HUES64 (cell line): ENCODE measurements at regions not wholly inside any gene's neighbourhood (a gene's known extent, or its start where the extent isn't known, plus 50 kb on each side); places are given as distances from the start of the nearest gene placed in this dataset.

ENCODE experiments used
- H3K27ac ChIP-seq: 2 replicates; pipeline ENCODE4 v1.7.0; 2013; ENCODE audit warnings: low read depth, low read length, inconsistent platforms
- H3K27me3 ChIP-seq: 2 replicates; pipeline ENCODE4 v1.6.1; 2013; ENCODE audit warnings: mild to moderate bottlenecking, low read length; ENCODE audit not compliant: insufficient read depth
- H3K36me3 ChIP-seq: 2 replicates; pipeline ENCODE4 v1.6.1; 2013; ENCODE audit warnings: mild to moderate bottlenecking, low read length; ENCODE audit not compliant: insufficient read depth
- H3K4me1 ChIP-seq: 2 replicates; pipeline ENCODE4 v1.6.1; 2013; ENCODE audit warnings: mild to moderate bottlenecking, low read length, moderate library complexity; ENCODE audit not compliant: insufficient read depth
- H3K4me3 ChIP-seq: 2 replicates; pipeline ENCODE4 v1.5.1; 2013; ENCODE audit warnings: mild to moderate bottlenecking, low read length, moderate library complexity
- H3K9ac ChIP-seq: 2 replicates; pipeline ENCODE4 v1.6.1; 2013; ENCODE audit warnings: mild to moderate bottlenecking, low read depth, low read length
- H3K9me3 ChIP-seq: 2 replicates; pipeline ENCODE4 v1.6.1; 2013; ENCODE audit warnings: low read depth, low read length; ENCODE audit not compliant: insufficient read depth
- WGBS: fragments of 150-250, 120-280 bp; methylation state at CpG from one replicate; pipeline ENCODE4 v1.1.7; 2013; ENCODE audit warnings: missing lambda C conversion rate; 5-methylcytosine and 5-hydroxymethylcytosine counted together

DNA sequence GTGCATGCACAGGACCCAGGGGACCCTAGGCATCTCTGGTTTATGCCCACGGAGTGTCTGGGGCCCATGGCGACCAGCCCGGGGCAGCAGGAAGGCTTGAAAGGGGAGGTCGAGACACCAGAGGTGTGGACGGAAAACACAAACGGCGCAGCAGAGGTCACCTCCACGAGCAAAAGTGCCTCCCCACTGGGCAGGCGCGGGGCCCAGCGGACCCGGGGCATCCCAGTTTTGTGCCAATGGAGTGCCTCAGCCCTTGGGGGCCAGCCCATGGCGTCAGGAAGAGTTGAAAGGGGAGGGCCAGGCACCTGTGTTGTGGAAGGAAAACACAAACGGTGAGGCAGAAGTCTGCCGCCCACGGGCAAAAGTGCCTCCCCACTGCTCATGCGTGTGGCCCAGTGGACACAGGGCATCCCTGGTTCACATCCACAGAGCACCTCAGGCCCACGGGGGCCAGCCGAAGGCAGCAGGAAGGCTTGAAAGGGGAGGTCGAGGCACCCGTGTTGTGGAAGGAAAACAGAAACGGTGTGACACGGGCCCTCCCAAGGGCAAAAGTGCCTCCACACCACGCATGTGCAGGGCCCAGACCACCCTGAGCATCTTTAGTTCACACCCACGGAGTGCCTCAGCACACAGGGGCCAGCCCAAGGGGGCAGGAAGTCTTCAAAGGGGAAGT, 378.8 kb downstream of the ALG10 start:
- peaks cover 96% of the 10 kb centered on the region for H3K9me3 ChIP-seq
- no peak overlapping the region for H3K27ac ChIP-seq
- 81% methylated on average over 25 of the region's 25 CpGs for WGBS
- H3K9ac ChIP-seq = no peak overlapping the region
- no peaks in the 10 kb centered on the region for H3K27me3 ChIP-seq
- H3K36me3 ChIP-seq = no peaks in the 10 kb centered on the region
- H3K4me1 ChIP-seq = no peaks in the 10 kb centered on the region
- H3K4me3 ChIP-seq = no peak overlapping the region

DNA sequence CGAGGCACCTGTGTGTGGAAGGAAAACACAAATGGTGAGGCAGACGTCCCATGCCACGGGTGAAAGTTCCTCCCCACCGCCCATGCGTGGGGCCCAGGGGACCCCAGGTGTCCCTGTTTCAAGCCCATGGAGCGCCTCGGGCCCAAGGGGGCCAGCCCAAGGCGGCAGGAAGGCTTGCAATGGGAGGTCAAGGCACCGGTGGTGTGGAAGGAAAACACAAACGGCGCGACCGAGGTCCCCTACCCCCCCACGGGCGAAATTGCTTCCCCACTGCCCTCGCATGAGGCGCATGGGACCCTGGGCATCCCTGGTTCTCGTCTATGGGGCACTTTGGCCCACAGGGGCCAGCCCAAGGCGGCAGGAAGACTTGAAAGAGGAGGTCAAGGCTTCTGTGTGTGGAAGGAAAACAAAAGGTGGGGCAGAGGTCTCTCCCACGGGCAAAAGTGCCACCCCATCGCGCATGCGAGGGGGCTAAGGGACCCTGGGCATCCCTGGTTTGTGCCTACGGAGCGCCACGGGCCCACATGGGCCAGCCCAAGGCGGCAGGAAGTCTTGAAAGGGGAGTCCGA, 379.4 kb downstream of the ALG10 start:
- H3K9ac ChIP-seq = no peak overlapping the region
- no peaks in the 10 kb centered on the region for H3K4me1 ChIP-seq
- H3K4me3 ChIP-seq = no peak overlapping the region
- H3K36me3 ChIP-seq = no peaks in the 10 kb centered on the region
- H3K9me3 ChIP-seq = peaks cover 96% of the 10 kb centered on the region
- no peaks in the 10 kb centered on the region for H3K27me3 ChIP-seq
- no peak overlapping the region for H3K27ac ChIP-seq
- WGBS = 74% methylated on average over 28 of the region's 28 CpGs

GRCh38 chr12:34402228-34402898, 380.1 kb downstream of the ALG10 start:
- 84% methylated on average over 29 of the region's 30 CpGs for WGBS
- Histone ChIP-seq H3K27ac (no peak overlapping the region), H3K36me3 (no peaks in the 10 kb centered on the region), H3K9me3 (peaks cover 96% of the 10 kb centered on the region), H3K4me1 (no peaks in the 10 kb centered on the region), H3K4me3 (no peak overlapping the region), H3K9ac (no peak overlapping the region), H3K27me3 (no peaks in the 10 kb centered on the region)

GRCh38 chr12:34402899-34403705, 380.8 kb downstream of the ALG10 start:
- H3K9ac ChIP-seq = no peak overlapping the region
- H3K4me1 ChIP-seq = no peaks in the 10 kb centered on the region
- no peaks in the 10 kb centered on the region for H3K27me3 ChIP-seq
- peaks cover 97% of the 10 kb centered on the region for H3K9me3 ChIP-seq
- 83% methylated on average over 33 of the region's 33 CpGs for WGBS
- no peak overlapping the region for H3K4me3 ChIP-seq
- no peaks in the 10 kb centered on the region for H3K36me3 ChIP-seq
- H3K27ac ChIP-seq = no peak overlapping the region

- Histone ChIP-seq H3K4me1 (no peaks in the 10 kb centered on the region), H3K36me3 (no peaks in the 10 kb centered on the region), H3K9ac (no peak overlapping the region), H3K4me3 (no peak overlapping the region), H3K27me3 (no peaks in the 10 kb centered on the region), H3K27ac (no peak overlapping the region), H3K9me3 (peaks cover 98% of the 10 kb centered on the region)
- WGBS = 68% methylated on average over 19 of the region's 19 CpGs
Observed at GRCh38 chr12:34403706-34404376, 381.5 kb downstream of the ALG10 start.

- Histone ChIP-seq H3K27me3 (no peaks in the 10 kb centered on the region), H3K27ac (no peak overlapping the region), H3K4me3 (0 out of 2 replicates have a peak overlapping the region, but pooled peaks have one; percentile 7), H3K9me3 (peaks cover 98% of the 10 kb centered on the region), H3K4me1 (no peaks in the 10 kb centered on the region), H3K9ac (no peak overlapping the region), H3K36me3 (no peaks in the 10 kb centered on the region)
- WGBS = 79% methylated on average over 19 of the region's 19 CpGs
Observed at GRCh38 chr12:34404377-34405285, 382.3 kb downstream of the ALG10 start.

- Histone ChIP-seq H3K4me3 (no peak overlapping the region), H3K36me3 (no peaks in the 10 kb centered on the region), H3K9me3 (peaks cover 98% of the 10 kb centered on the region), H3K9ac (no peak overlapping the region), H3K27me3 (no peaks in the 10 kb centered on the region), H3K27ac (no peak overlapping the region), H3K4me1 (no peaks in the 10 kb centered on the region)
- WGBS = 78% methylated on average over 22 of the region's 22 CpGs
Observed at GRCh38 chr12:34405286-34406227, 383.3 kb downstream of the ALG10 start.

- Histone ChIP-seq H3K36me3 (no peaks in the 10 kb centered on the region), H3K4me3 (no peak overlapping the region), H3K4me1 (no peaks in the 10 kb centered on the region), H3K9me3 (peaks cover 98% of the 10 kb centered on the region), H3K27me3 (no peaks in the 10 kb centered on the region), H3K9ac (no peak overlapping the region), H3K27ac (no peak overlapping the region)
- WGBS = 79% methylated on average over 18 of the region's 18 CpGs
Observed at GRCh38 chr12:34406228-34406995, 384.1 kb downstream of the ALG10 start.

DNA sequence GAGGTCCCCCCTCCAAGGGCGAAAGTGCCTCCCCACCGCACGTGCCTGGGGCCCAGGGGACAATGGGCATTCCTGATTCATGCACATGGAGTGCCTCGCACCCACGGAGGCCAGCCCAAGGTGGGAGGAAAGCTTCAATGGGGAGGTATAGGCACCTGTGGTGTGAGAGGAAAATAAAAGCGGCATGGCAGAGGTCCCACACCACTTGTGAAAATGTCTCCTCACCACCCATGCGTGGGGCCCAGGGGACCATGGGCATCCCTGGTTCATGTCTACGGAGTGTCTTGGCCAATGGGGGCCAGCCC, 384.7 kb downstream of the ALG10 start:
- WGBS = 82% methylated on average over 8 of the region's 8 CpGs
- H3K9ac ChIP-seq = no peak overlapping the region
- H3K4me3 ChIP-seq = no peak overlapping the region
- no peaks in the 10 kb centered on the region for H3K4me1 ChIP-seq
- H3K9me3 ChIP-seq = peaks cover 98% of the 10 kb centered on the region
- no peak overlapping the region for H3K27ac ChIP-seq
- H3K27me3 ChIP-seq = no peaks in the 10 kb centered on the region
- no peaks in the 10 kb centered on the region for H3K36me3 ChIP-seq
